HG03571 (cell line): ENCODE measurements at regions not wholly inside any gene's neighbourhood (a gene's known extent, or its start where the extent isn't known, plus 50 kb on each side); places are given as distances from the start of the nearest gene placed in this dataset.
A peak's percentile ranks its signal among the peaks of the same experiment; 100 is the strongest.
"Not testable (repeated sequence)": the region's sequence is repeated elsewhere in the genome, so short reads cannot be mapped to it uniquely, and the experiment has no call there.

Experiments used
- ATAC-seq: cut with Tn5 transposase; IDR thresholded peaks from one replicate; pipeline ENCODE4 v1.9.1; 2021; ENCODE audit not compliant: unreplicated experiment

- ATAC-seq = peak; percentile 82
Measured at GRCh38 chr2:142585785-142586184, 291.7 kb upstream of the KYNU start.

GRCh38 chr2:142582317-142582716, 295.1 kb upstream of the KYNU start:
- no peak for ATAC-seq

GRCh38 chr2:142581491-142581890, 296.0 kb upstream of the KYNU start:
- no peak for ATAC-seq

- ATAC-seq = no peak
Measured at GRCh38 chr2:142580691-142581090, 296.8 kb upstream of the KYNU start.

GRCh38 chr2:142575561-142575960, 301.9 kb upstream of the KYNU start:
- ATAC-seq = no peak

GRCh38 chr2:142574388-142574787, 303.1 kb upstream of the KYNU start:
- no peak for ATAC-seq

- ATAC-seq = no peak
Measured at GRCh38 chr2:142572346-142573132, 304.9 kb upstream of the KYNU start.

- no peak for ATAC-seq
Measured at GRCh38 chr2:142571934-142572333, 305.5 kb upstream of the KYNU start.

GRCh38 chr2:142562900-142563299, 314.6 kb upstream of the KYNU start:
- ATAC-seq = no peak

- no peak for ATAC-seq
Measured at GRCh38 chr2:142561656-142562055, 315.8 kb upstream of the KYNU start.

GRCh38 chr2:142557391-142557790, 320.1 kb upstream of the KYNU start:
- ATAC-seq = no peak

GRCh38 chr2:142545999-142546398, 331.5 kb upstream of the KYNU start:
- not testable (repeated sequence) for ATAC-seq

GRCh38 chr2:142545036-142545435, 332.4 kb upstream of the KYNU start:
- no peak for ATAC-seq

GRCh38 chr2:142544173-142544572, 333.3 kb upstream of the KYNU start:
- ATAC-seq = no peak

- ATAC-seq = no peak
Measured at GRCh38 chr2:142542431-142542910, 335.0 kb upstream of the KYNU start.

- ATAC-seq = no peak
Measured at GRCh38 chr2:142536966-142537365, 340.5 kb upstream of the KYNU start.

- no peak for ATAC-seq
Measured at GRCh38 chr2:142536492-142536891, 341.0 kb upstream of the KYNU start.

- ATAC-seq = no peak
Measured at GRCh38 chr2:142535311-142535710, 342.2 kb upstream of the KYNU start.

GRCh38 chr2:142533177-142533576, 344.3 kb upstream of the KYNU start:
- no peak for ATAC-seq

- ATAC-seq = no peak
Measured at GRCh38 chr2:142531377-142531776, 346.1 kb upstream of the KYNU start.

GRCh38 chr2:142525720-142526119, 351.7 kb upstream of the KYNU start:
- ATAC-seq = no peak

GRCh38 chr2:142521492-142521891, 356.0 kb upstream of the KYNU start:
- ATAC-seq = no peak

- ATAC-seq = no peak
Measured at GRCh38 chr2:142515493-142515892, 362.0 kb upstream of the KYNU start.
